ENCODE measurements at regions not wholly inside any gene's neighbourhood (a gene's known extent, or its start where the extent isn't known, plus 50 kb on each side); places are given as distances from the start of the nearest gene placed in this dataset.

GRCh38 chr7:20521243-20521642, 94.2 kb upstream of the ABCB5 start:
- TF ChIP-seq CTCF (IDR thresholded peaks at IDR 0.05 in 2 of 3, conservative IDR thresholded peaks at IDR 0.05 in 1 of 3; ENCODE audit: insufficient read depth in 2 of 3, low read depth in 1 of 3, low read length in 3 of 3): no peak
- TF ChIP-seq ARHGAP35 (IDR thresholded peaks at IDR 0.05; ENCODE audit: partially characterized antibody): no peak
- TF ChIP-seq BACH1 (tag; IDR thresholded peaks at IDR 0.05): no peak
- no peak for TF ChIP-seq TFE3 (CRISPR knock-in tag; IDR thresholded peaks at IDR 0.05)
- TF ChIP-seq ZNF431 (CRISPR knock-in tag; IDR thresholded peaks at IDR 0.05): no peak
- no peak for TF ChIP-seq KAT2B (IDR thresholded peaks at IDR 0.05; ENCODE audit: low read depth, low read length)
